Heart right ventricle (tissue), 16 donors: ENCODE measurements at regions not wholly inside any gene's neighbourhood (a gene's known extent, or its start where the extent isn't known, plus 50 kb on each side); places are given as distances from the start of the nearest gene placed in this dataset.

ENCODE experiments used
- ATAC-seq, 8 donors: fragments of 200-7000 bp; cut with Tn5 transposase; one replicate each; pipeline ENCODE4 v1.9.1; 2020; ENCODE audit warnings: mild to moderate bottlenecking in 8 of 8, moderate library complexity in 8 of 8, moderate number of reproducible peaks in 1 of 8
- DNase-seq, 2 donors: peaks; one replicate each; pipeline ENCODE4 v3.0.0-alpha.2; 2020
- H3K27ac ChIP-seq, 10 donors: fragments of 200-600 bp; sonication (generic) in 2 of 10; one replicate each; pipeline versions ENCODE4 v1.5.0 to v1.8.0; 2020 to 2022; ENCODE audit warnings: mild to moderate bottlenecking in 3 of 10
- H3K27me3 ChIP-seq, 7 donors: fragments of 200-600 bp; one replicate each; pipeline ENCODE4 v1.8.0; 2021 to 2022; ENCODE audit warnings: mild to moderate bottlenecking in 2 of 7
- H3K36me3 ChIP-seq, 9 donors: fragments of 200-600 bp; sonication (generic) in 1 of 9; one replicate each; pipeline versions ENCODE4 v1.5.0 to v1.8.0; 2020 to 2022; ENCODE audit warnings: mild to moderate bottlenecking in 2 of 9
- H3K4me1 ChIP-seq, 9 donors: fragments of 200-600 bp; sonication (generic) in 1 of 9; one replicate each; pipeline versions ENCODE4 v1.5.0 to v1.8.0; 2020 to 2022; ENCODE audit warnings: mild to moderate bottlenecking in 4 of 9
- H3K4me3 ChIP-seq, 10 donors: fragments of 200-600 bp; sonication (generic) in 2 of 10; one replicate each; pipeline versions ENCODE4 v1.5.0 to v1.8.0; 2020 to 2022; ENCODE audit warnings: mild to moderate bottlenecking in 7 of 10, moderate library complexity in 2 of 10
- H3K9me3 ChIP-seq, 11 donors: fragments of 200-600 bp in 10 of 11; sonication (generic) in 2 of 11; one replicate each; pipeline versions ENCODE4 v1.5.0 to v1.8.0; 2013 to 2022; ENCODE audit warnings: mild to moderate bottlenecking in 2 of 11, control low read depth in 1 of 11, moderate library complexity in 1 of 11
- WGBS, 2 donors: extraction: QIAGEN DNeasy Blood & Tissue Kit; methylation state at CpG; one replicate each; pipeline ENCODE4 v1.1.7; 2013; ENCODE audit warnings: inconsistent platforms in 1 of 2; 5-methylcytosine and 5-hydroxymethylcytosine counted together
- intact Hi-C, 10 donors: fragments of 100-400 bp; cut with DNase I; formaldehyde crosslinking; loops; one replicate each; pipeline versions ENCODE4 v1.11.1 to v1.14.2; 2022
- TF ChIP-seq, protein P1 (sequence below), 9 donors: fragments of 200-600 bp; sonication (generic) in 2 of 9; IDR thresholded peaks; one replicate each; pipeline versions ENCODE4 v1.5.0 to v1.8.0; 2021 to 2022; ENCODE audit warnings: antibody characterized with exemption in 9 of 9, mild to moderate bottlenecking in 5 of 9, moderate library complexity in 1 of 9
- donor health status: Arrhythmogenic right ventricular cardiomyopathy.
- donor health status: ischemic (EF 13 %, LVEDD 7.1; RV severe dilation, severe dysfunction).
- donor health status: healthy with polysubstance abuse.
- donor health status: DM: no; HTN: yes; CAD: no.
- donor health status: DM: no; HTN: no; CAD: no.
- donor health status: ischemic (EF 25% LVEDD 6.9; RV normal size, moderate dysfunction).
- donor health status: ischemic (EF 25% LVEDD 5.7; RV mildly dilated, moderate dysfunction).
- donor health status: healthy.
- donor health status: DM: yes; HTN: yes; CAD: no.
- donor health status: Ischemic cardiomyopathy.
- donor health status: ischemic (EF 35%, LVEDD 5.7; RV mildly dilated, moderate dysfunction).
- donor health status: nonischemic (EF 11% LVEDD 7.7; RV severe dilation, severe dysfunction).
- donor health status: DM: yes; HTN: yes; CAD: no.
- donor health status: PGD.
- donor health status: ischemic (EF 29% LVEDD 5.4; RV normal size, mild dysfunction).
- donor health status: nonischemic (EF 23%, LVEDD 6.1; RV moderate dilation, normal function).

DNA sequence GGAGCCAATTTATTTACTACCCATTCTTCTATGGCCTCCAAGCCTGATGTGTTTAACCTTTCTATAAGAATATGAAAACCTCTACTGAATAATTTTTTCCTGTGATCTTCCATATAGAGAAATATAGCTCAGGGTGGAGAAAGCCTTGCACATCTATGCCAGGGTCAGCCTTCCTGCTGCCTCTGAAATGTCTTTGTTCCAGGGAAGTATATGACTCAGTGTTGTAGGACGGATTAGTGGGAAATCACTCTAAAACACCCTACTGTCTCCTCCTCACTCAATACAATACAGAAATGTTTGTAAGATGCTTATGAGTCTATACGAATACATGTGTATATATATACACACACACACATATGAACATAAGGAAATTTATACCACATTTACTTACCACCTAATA is 1044.9 kb downstream of the BRINP3 start:
- Histone ChIP-seq H3K4me1 (no peaks in the 10 kb centered on the region), H3K4me3 (no peak overlapping the region), H3K9me3 (no peaks in the 10 kb centered on the region), H3K27me3 (no peaks in the 10 kb centered on the region), H3K27ac (no peak overlapping the region), H3K36me3 (no peaks in the 10 kb centered on the region)
- ATAC-seq (no peak), DNase-seq (no peak)
- 74 to 84% methylated on average over 2 of the region's 2 CpGs for WGBS, 2 donors
- TF ChIP-seq, protein P1, sequence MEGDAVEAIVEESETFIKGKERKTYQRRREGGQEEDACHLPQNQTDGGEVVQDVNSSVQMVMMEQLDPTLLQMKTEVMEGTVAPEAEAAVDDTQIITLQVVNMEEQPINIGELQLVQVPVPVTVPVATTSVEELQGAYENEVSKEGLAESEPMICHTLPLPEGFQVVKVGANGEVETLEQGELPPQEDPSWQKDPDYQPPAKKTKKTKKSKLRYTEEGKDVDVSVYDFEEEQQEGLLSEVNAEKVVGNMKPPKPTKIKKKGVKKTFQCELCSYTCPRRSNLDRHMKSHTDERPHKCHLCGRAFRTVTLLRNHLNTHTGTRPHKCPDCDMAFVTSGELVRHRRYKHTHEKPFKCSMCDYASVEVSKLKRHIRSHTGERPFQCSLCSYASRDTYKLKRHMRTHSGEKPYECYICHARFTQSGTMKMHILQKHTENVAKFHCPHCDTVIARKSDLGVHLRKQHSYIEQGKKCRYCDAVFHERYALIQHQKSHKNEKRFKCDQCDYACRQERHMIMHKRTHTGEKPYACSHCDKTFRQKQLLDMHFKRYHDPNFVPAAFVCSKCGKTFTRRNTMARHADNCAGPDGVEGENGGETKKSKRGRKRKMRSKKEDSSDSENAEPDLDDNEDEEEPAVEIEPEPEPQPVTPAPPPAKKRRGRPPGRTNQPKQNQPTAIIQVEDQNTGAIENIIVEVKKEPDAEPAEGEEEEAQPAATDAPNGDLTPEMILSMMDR (IDR thresholded peaks at IDR 0.05): no peak
- intact Hi-C loops: no loop called here

DNA sequence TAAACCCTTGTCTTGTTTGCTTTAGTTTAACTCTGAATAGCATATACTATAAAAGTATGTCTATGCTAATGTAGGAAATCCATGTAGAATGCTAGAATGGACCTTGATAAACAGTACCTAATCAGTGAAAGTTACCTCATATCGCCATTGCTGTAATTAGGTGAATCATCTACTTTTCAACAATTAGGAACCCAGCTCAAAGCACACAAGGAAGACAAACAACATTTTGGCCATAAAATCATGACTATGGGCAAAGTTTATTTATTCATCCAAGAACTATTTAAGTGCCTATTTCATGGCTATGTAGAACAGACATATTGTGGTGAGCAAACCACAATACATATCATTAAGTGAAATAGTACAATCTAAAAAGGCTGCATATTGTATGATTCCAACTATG is 1043.2 kb downstream of the BRINP3 start:
- no peak overlapping the region for H3K4me3 ChIP-seq
- H3K4me1 ChIP-seq: no peaks in the 10 kb centered on the region
- intact Hi-C loops: no loop called here
- no peaks in the 10 kb centered on the region for H3K27me3 ChIP-seq
- 84 to 94% methylated on average over 1 of the region's 1 CpG for WGBS, 2 donors
- TF ChIP-seq, protein P1 (IDR thresholded peaks at IDR 0.05): no peak
- DNase-seq (no peak), ATAC-seq (no peak)
- no peaks in the 10 kb centered on the region for H3K9me3 ChIP-seq
- no peak overlapping the region for H3K27ac ChIP-seq
- H3K36me3 ChIP-seq: no peaks in the 10 kb centered on the region

DNA sequence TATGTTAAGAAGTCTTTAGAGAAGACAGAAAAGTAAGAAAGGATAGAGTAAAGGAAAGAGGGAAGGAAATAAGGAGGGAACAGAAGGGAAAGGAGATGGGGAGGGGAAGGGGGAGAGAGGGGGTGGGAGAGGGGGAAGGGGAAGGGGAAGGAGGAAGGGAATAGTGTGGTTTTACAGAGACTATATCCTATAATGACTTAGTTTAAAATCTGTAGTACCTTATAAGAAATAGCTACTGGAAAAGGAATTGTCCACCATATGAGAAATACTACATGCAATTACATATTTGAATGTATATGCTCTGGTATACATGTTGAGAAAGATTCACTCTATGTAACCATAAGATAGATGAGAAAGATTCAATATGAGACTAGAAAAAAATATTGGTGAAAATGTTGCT is 1042.3 kb downstream of the BRINP3 start:
- intact Hi-C loops: no loop called here
- DNase-seq (no peak), ATAC-seq (no peak)
- H3K27me3 ChIP-seq: no peaks in the 10 kb centered on the region
- H3K4me3 ChIP-seq: no peak overlapping the region
- H3K9me3 ChIP-seq: no peaks in the 10 kb centered on the region
- no peak overlapping the region for H3K27ac ChIP-seq
- no peaks in the 10 kb centered on the region for H3K36me3 ChIP-seq
- H3K4me1 ChIP-seq: no peaks in the 10 kb centered on the region
- TF ChIP-seq, protein P1 (IDR thresholded peaks at IDR 0.05): no peak

DNA sequence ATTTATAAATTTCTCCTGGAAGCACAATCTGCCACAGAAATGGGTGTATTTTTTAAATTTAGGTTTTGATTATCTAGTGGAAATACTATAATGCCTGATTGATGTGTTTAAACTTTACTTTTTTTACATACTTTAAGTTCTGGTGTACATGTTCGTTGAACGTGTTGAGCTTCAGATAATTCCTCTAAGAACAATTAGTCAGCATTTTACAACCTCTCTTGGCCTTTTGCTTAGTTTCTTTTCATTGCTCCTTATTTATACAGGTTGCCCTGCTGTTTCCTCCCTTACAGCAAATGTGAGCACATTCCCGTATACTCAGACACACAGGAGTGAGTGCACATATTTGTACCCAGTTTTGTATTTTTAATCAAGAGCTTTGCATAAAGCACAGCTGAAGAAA is 1038.9 kb downstream of the BRINP3 start:
- Histone ChIP-seq H3K4me1 (no peaks in the 10 kb centered on the region), H3K4me3 (no peak overlapping the region), H3K27ac (no peak overlapping the region), H3K9me3 (no peaks in the 10 kb centered on the region), H3K27me3 (no peaks in the 10 kb centered on the region), H3K36me3 (no peaks in the 10 kb centered on the region)
- ATAC-seq (no peak), DNase-seq (no peak)
- TF ChIP-seq, protein P1 (IDR thresholded peaks at IDR 0.05): no peak
- intact Hi-C loops: no loop called here
- 54 to 61% methylated on average over 3 of the region's 3 CpGs for WGBS, 2 donors

DNA sequence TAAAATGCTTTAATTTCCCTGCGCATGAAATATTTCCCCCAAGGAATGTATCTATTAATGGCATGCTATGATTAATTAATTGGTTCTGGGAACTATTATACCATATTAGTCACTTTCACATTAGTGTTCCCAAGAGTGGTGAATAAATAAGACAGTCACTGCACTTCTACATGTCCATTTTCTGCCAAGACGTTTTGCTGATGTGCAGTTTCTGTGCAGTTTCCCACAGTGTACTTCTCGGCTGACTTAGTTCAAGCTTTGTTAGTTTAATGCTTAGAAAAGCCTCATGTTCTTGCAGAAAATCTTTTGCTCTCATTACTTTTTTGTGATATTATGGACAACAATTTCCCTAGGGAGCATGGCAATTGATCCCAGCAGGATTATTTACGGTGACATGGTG is 1014.5 kb downstream of the BRINP3 start:
- H3K27ac ChIP-seq: no peak overlapping the region
- no peaks in the 10 kb centered on the region for H3K4me1 ChIP-seq
- TF ChIP-seq, protein P1 (IDR thresholded peaks at IDR 0.05): no peak
- no peaks in the 10 kb centered on the region for H3K27me3 ChIP-seq
- DNase-seq: no peak
- 65 to 77% methylated on average over 4 of the region's 4 CpGs for WGBS, 2 donors
- H3K4me3 ChIP-seq: no peak overlapping the region
- no peak for ATAC-seq
- H3K9me3 ChIP-seq: peaks cover 0 to 12% (median 0%) of the 10 kb centered on the region in 11 donors
- no peaks in the 10 kb centered on the region for H3K36me3 ChIP-seq
- intact Hi-C loops: no loop called here
